CD4-positive, alpha-beta memory T cell (primary cell): ENCODE measurements at regions not wholly inside any gene's neighbourhood (a gene's known extent, or its start where the extent isn't known, plus 50 kb on each side); places are given as distances from the start of the nearest gene placed in this dataset.

ENCODE experiments used
- CTCF ChIA-PET: fragments of 350-600 bp; sonication (Branson Sonifier 250); formaldehyde crosslinking; loops from one replicate; lab custom pipeline; 2021; ENCODE audit warnings: inconsistent platforms; ENCODE audit not compliant: partially characterized antibody; lab: Charles Lee
- POLR2A ChIA-PET: fragments of 350-600 bp; sonication (Branson Sonifier 250); formaldehyde crosslinking; loops from one replicate; lab custom pipeline; 2021; ENCODE audit not compliant: partially characterized antibody; lab: Charles Lee
- DNase-seq, 5 donors: peaks; one replicate each; pipeline versions ENCODE4 v3.0.0 to v3.0.0-alpha.2; 2020 to 2022; ENCODE audit warnings: mixed read lengths in 1 of 5
- H3K27ac ChIP-seq: one replicate; pipeline ENCODE4 v1.7.0; 2013; ENCODE audit warnings: low read depth, low read length
- H3K27me3 ChIP-seq: 2 replicates; pipeline ENCODE4 v1.7.0; 2013; ENCODE audit warnings: mild to moderate bottlenecking, low read length, moderate library complexity; ENCODE audit not compliant: insufficient read depth
- H3K36me3 ChIP-seq: 2 replicates; pipeline ENCODE4 v1.7.0; 2013; ENCODE audit warnings: mild to moderate bottlenecking, low read length, moderate library complexity; ENCODE audit not compliant: insufficient read depth
- H3K4me1 ChIP-seq: 2 replicates; pipeline ENCODE4 v1.7.0; 2013; ENCODE audit warnings: mild to moderate bottlenecking, low read length, moderate library complexity; ENCODE audit not compliant: insufficient read depth
- H3K4me3 ChIP-seq, 2 donors: one replicate each; pipeline ENCODE4 v1.7.0; 2013; ENCODE audit warnings: low read length in 2 of 2, mild to moderate bottlenecking in 1 of 2
- H3K9me3 ChIP-seq, 2 donors: one replicate each; pipeline ENCODE4 v1.7.0; 2013; ENCODE audit warnings: low read length in 2 of 2, control low read depth in 1 of 2; ENCODE audit not compliant: control insufficient read depth in 1 of 2
- H3K27ac Mint-ChIP-seq, 7 donors: one replicate each; pipeline ENCODE4 v1.8.0; 2020 to 2021; ENCODE audit warnings: mixed read lengths in 7 of 7, mild to moderate bottlenecking in 6 of 7, inconsistent platforms in 3 of 7, moderate library complexity in 3 of 7
- H3K27me3 Mint-ChIP-seq, 2 donors: one replicate each; pipeline ENCODE4 v1.8.0; 2020 to 2021; ENCODE audit warnings: mixed read lengths in 2 of 2
- H3K36me3 Mint-ChIP-seq, 2 donors: one replicate each; pipeline ENCODE4 v1.8.0; 2020 to 2021; ENCODE audit warnings: mixed read lengths in 2 of 2, inconsistent platforms in 1 of 2, mild to moderate bottlenecking in 1 of 2
- H3K4me1 Mint-ChIP-seq, 4 donors: one replicate each; pipeline ENCODE4 v1.8.0; 2020 to 2021; ENCODE audit warnings: mixed read lengths in 4 of 4, mild to moderate bottlenecking in 1 of 4
- H3K4me3 Mint-ChIP-seq, 8 donors: one replicate each; pipeline ENCODE4 v1.8.0; 2020 to 2021; ENCODE audit warnings: mixed read lengths in 8 of 8, mild to moderate bottlenecking in 7 of 8, moderate library complexity in 6 of 8, inconsistent platforms in 3 of 8
- H3K9me3 Mint-ChIP-seq, 8 donors: one replicate each; pipeline ENCODE4 v1.8.0; 2020 to 2021; ENCODE audit warnings: mixed read lengths in 8 of 8, mild to moderate bottlenecking in 5 of 8, inconsistent platforms in 3 of 8, moderate library complexity in 1 of 8
- intact Hi-C: fragments of 100-400 bp; cut with micrococcal nuclease; formaldehyde crosslinking; loops from one replicate; pipeline ENCODE4 v1.15.1; 2023

DNA sequence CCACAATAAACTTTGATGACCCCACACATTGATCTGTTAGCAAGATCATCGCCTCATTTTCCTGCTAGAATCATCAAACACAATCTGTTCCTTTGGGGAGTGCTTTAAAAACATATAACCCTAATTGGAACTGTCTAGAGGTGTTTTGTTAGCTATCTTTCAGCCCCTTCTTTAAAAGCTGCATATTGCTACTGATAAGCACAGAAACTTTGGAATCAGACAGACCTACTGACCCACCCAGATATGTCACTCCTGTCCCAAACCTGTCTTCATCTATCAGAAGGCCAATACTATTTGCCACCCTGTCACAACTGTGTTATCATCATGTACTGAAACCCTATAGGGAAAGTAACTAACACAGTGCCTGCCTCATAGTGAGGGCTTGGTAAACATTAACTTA lies 172.4 kb upstream of the SASH1 start:
- Histone ChIP-seq H3K36me3 (no peaks in the 10 kb centered on the region), H3K27ac (no peak overlapping the region), H3K4me3 (no peak overlapping the region), H3K4me1 (no peaks in the 10 kb centered on the region), H3K9me3 (no peaks in the 10 kb centered on the region), H3K27me3 (no peaks in the 10 kb centered on the region)
- Mint-ChIP-seq H3K4me3 (no peak overlapping the region), H3K9me3 (no peaks in the 10 kb centered on the region), H3K4me1 (no peaks in the 10 kb centered on the region), H3K36me3 (no peaks in the 10 kb centered on the region), H3K27me3 (peaks cover 1 to 9% of the 10 kb centered on the region in 2 donors), H3K27ac (no peak overlapping the region)
- POLR2A ChIA-PET = no interaction called here
- CTCF ChIA-PET = interaction anchor here (1.6 kb wide), 1 partner anchor 1314 kb away, joined by 3 read pairs; no protein-coding TSS in a partner anchor
- DNase-seq = no peak
- intact Hi-C loops = no loop called here

DNA sequence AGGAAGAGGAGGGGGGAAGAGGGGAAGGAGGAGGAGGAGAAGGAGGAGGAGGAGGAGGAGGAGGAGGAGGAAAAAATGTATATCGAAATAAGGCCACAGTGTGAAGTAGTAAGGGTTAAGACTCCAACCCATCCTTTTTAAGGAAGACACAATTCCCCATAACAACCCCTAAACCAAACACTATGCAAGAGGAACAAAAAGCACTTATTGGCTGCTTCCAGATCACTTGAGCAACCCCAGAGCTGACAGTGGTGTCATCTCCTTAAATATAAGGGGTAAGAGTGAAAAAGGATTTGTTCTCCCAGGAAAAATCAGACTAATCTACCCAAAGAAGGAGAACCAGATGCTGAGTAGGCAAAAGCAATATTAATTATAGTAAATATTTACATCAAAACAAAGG lies 169.1 kb upstream of the SASH1 start:
- intact Hi-C loops = no loop called here

DNA sequence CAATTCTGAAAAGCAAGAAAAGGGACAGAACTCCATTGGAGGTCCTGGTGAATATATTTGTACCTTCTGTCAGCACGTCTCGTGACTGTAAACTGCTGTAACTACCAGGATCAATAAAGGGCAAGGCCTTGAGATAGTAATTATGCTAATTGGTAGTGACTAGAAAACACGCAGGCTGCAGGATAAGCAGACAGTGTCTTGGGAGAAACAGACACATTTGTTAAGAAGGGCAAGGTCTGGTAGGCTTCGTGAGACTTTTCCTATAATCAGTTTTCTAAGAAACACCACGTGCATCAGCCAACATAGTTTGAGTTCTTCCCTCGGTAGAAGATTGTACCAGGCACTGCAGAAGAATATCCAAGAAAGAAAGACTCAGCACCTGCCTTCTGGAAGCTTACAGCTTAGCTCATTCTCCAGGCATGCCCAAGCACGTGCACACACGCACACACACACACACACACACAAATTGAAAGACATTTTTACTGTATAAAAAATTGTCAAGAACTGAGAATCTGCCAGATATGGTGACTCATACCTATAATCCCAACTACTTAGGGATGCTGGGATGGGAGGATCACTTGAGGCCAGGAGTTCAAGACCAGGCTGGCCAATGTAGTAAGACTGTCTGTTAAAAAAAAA lies 167.0 kb upstream of the SASH1 start:
- H3K27me3 Mint-ChIP-seq = peaks cover 2 to 13% of the 10 kb centered on the region in 2 donors
- H3K27ac ChIP-seq = no peak overlapping the region
- H3K4me3 ChIP-seq = no peak overlapping the region
- no peak overlapping the region for H3K27ac Mint-ChIP-seq
- no peaks in the 10 kb centered on the region for H3K9me3 ChIP-seq
- no peaks in the 10 kb centered on the region for H3K27me3 ChIP-seq
- intact Hi-C loops = no loop called here
- CTCF ChIA-PET = interaction anchor here (1.0 to 2.6 kb wide), 8 partner anchors 8 to 288 kb away, joined by 3 to 20 read pairs (median 8); no protein-coding TSS in a partner anchor
- POLR2A ChIA-PET = no interaction called here
- H3K4me1 ChIP-seq = no peaks in the 10 kb centered on the region
- no peaks in the 10 kb centered on the region for H3K4me1 Mint-ChIP-seq
- no peak overlapping the region for H3K4me3 Mint-ChIP-seq
- no peak for DNase-seq
- no peaks in the 10 kb centered on the region for H3K36me3 ChIP-seq
- H3K9me3 Mint-ChIP-seq = peaks cover 0 to 3% (median 0%) of the 10 kb centered on the region in 8 donors
- no peaks in the 10 kb centered on the region for H3K36me3 Mint-ChIP-seq

More for the DNA sequence above, 169.1 kb upstream of the SASH1 start:
- Histone ChIP-seq H3K27ac (no peak overlapping the region), H3K27me3 (no peaks in the 10 kb centered on the region), H3K36me3 (no peaks in the 10 kb centered on the region), H3K4me3 (no peak overlapping the region), H3K9me3 (no peaks in the 10 kb centered on the region), H3K4me1 (no peaks in the 10 kb centered on the region)
- Mint-ChIP-seq H3K27me3 (peaks cover 2 to 13% of the 10 kb centered on the region in 2 donors), H3K9me3 (peaks cover 0 to 3% (median 0%) of the 10 kb centered on the region in 8 donors), H3K4me3 (no peak overlapping the region), H3K4me1 (no peaks in the 10 kb centered on the region), H3K27ac (no peak overlapping the region), H3K36me3 (no peaks in the 10 kb centered on the region)
- ChIA-PET POLR2A (no interaction called here), CTCF (no interaction called here)
- no peak for DNase-seq

DNA sequence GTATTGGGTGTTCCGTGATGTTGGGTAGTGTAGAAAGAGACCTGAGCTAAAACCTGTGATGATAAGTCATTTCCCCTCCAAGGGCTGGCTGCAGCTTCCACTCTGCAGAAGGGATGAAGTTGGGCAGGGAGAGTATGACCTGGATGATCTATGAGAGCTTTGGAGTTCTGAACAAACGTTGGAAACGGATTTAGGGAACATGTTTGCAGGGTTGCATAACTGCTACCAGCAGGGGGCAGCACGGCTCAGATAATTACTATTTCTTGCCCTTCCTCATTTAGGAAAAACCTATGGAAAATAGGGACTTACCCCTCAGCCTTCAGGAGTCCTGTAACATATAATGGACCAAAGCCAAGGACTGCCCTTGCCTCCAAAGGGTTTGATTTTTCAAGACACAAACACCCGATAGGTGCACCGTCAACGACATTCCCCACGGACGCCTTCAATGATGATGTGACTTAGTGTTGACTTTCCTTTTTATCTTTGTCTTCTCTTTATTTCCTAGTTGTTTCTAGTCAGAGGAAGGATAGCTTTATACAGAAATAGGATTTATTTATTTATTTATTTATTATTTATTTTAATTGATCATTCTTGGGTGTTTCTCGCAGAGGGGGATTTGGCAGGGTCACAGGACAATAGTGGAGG lies 164.9 kb upstream of the SASH1 start:
- peak overlapping the region in 2 of 7 donors; percentile 10 to 28 for H3K27ac Mint-ChIP-seq
- H3K36me3 ChIP-seq = no peaks in the 10 kb centered on the region
- DNase-seq = peak in 3 of 5 donors; percentile 5 to 11 (median 9)
- H3K4me1 Mint-ChIP-seq = no peaks in the 10 kb centered on the region
- H3K4me3 Mint-ChIP-seq = no peak overlapping the region
- intact Hi-C loops = loop anchor here (1.0 kb wide), 1 partner anchor 74 kb away; no protein-coding TSS in a partner anchor
- H3K27me3 ChIP-seq = no peaks in the 10 kb centered on the region
- H3K9me3 Mint-ChIP-seq = peaks cover 0 to 3% (median 0%) of the 10 kb centered on the region in 8 donors
- H3K9me3 ChIP-seq = no peaks in the 10 kb centered on the region
- peaks cover 5 to 19% of the 10 kb centered on the region in 2 donors for H3K27me3 Mint-ChIP-seq
- H3K27ac ChIP-seq = no peak overlapping the region
- H3K36me3 Mint-ChIP-seq = no peaks in the 10 kb centered on the region
- CTCF ChIA-PET = interaction anchor here (0.7 to 2.6 kb wide), 23 partner anchors 8 to 292 kb away, joined by 3 to 20 read pairs (median 5); no protein-coding TSS in a partner anchor
- no peaks in the 10 kb centered on the region for H3K4me1 ChIP-seq
- H3K4me3 ChIP-seq = no peak overlapping the region
- POLR2A ChIA-PET = no interaction called here

DNA sequence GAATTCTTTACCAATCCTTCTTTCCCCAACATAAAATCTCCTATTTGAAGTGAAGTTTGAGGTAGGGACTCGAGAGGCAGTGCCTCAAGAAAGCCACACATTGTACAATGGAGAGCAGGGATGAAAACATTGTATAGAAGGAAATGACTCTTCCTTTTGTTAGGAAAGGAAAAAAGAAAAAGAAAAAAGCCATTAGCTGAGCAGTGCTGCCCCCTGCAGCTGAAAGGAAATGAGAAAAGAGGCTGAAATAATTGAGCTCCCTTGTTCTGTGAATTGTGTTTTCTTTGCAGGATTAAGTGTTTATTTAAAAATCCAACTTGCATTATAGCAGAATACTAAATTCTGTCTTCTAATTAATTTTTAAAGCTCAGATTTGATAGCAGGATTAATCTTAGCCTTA lies 162.9 kb upstream of the SASH1 start:
- no peak overlapping the region for H3K27ac ChIP-seq
- intact Hi-C loops = no loop called here
- Mint-ChIP-seq H3K4me3 (no peak overlapping the region), H3K9me3 (peaks cover 0 to 3% (median 0%) of the 10 kb centered on the region in 8 donors), H3K27me3 (peaks cover 15 to 24% of the 10 kb centered on the region in 2 donors), H3K4me1 (no peaks in the 10 kb centered on the region), H3K36me3 (no peaks in the 10 kb centered on the region), H3K27ac (no peak overlapping the region)
- no peak overlapping the region for H3K4me3 ChIP-seq
- no peak for DNase-seq
- ChIA-PET CTCF (interaction anchor here (0.8 to 1.7 kb wide), 10 partner anchors 11 to 286 kb away, joined by 3 to 6 read pairs (median 3); no protein-coding TSS in a partner anchor), POLR2A (no interaction called here)
- no peaks in the 10 kb centered on the region for H3K27me3 ChIP-seq
- no peaks in the 10 kb centered on the region for H3K4me1 ChIP-seq
- H3K9me3 ChIP-seq = no peaks in the 10 kb centered on the region
- H3K36me3 ChIP-seq = no peaks in the 10 kb centered on the region

DNA sequence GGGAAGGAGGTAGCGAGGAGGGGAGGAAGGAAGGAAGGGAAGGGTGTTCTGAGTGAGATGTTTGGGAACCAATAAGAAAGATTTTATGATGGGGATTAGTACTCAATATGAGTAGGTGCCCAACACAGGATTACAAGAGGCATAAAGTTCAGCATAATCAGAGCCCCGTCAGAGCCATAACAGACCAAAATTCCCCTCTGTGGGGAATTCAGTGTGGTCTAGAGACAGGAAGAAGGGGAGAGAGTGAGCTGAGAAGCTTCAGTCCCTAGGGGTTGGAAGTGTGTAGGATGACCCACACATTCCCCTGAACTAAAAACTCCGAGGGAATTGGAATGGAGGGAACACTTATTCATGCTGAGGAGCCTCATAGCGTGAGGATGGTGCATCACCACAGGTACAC lies 160.3 kb upstream of the SASH1 start:
- Histone ChIP-seq H3K27ac (no peak overlapping the region), H3K4me1 (no peaks in the 10 kb centered on the region), H3K9me3 (no peaks in the 10 kb centered on the region), H3K4me3 (no peak overlapping the region), H3K36me3 (no peaks in the 10 kb centered on the region), H3K27me3 (no peaks in the 10 kb centered on the region)
- intact Hi-C loops = no loop called here
- no peak overlapping the region for H3K27ac Mint-ChIP-seq
- H3K27me3 Mint-ChIP-seq = peaks cover 13 to 25% of the 10 kb centered on the region in 2 donors
- no peaks in the 10 kb centered on the region for H3K4me1 Mint-ChIP-seq
- ChIA-PET POLR2A (no interaction called here), CTCF (no interaction called here)
- H3K4me3 Mint-ChIP-seq = no peak overlapping the region
- H3K36me3 Mint-ChIP-seq = no peaks in the 10 kb centered on the region
- no peaks in the 10 kb centered on the region for H3K9me3 Mint-ChIP-seq
- no peak for DNase-seq

DNA sequence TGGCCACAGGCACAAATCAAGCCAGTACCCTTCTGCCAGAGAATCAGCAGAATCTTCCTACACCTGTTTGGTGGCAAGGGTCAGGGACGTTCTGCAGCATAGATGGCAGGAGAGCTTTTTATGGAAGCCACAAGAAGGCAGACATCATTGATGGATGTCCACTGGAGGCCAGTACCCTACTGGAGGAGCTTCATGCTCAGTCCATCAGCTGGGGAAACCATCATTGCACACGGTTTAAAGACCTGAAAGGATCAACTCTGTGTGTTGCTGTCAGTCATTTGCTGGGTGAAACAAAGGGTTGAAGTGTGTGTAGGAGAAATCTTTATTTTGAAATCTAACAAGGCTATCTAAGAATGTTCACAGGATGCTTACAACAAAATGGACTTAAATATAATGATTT lies 158.9 kb upstream of the SASH1 start:
- Histone ChIP-seq H3K4me1 (no peaks in the 10 kb centered on the region), H3K9me3 (no peaks in the 10 kb centered on the region), H3K27me3 (no peaks in the 10 kb centered on the region), H3K36me3 (no peaks in the 10 kb centered on the region), H3K27ac (no peak overlapping the region), H3K4me3 (no peak overlapping the region)
- H3K27ac Mint-ChIP-seq = no peak overlapping the region
- peaks cover 18 to 30% of the 10 kb centered on the region in 2 donors for H3K27me3 Mint-ChIP-seq
- intact Hi-C loops = no loop called here
- no peak overlapping the region for H3K4me3 Mint-ChIP-seq
- CTCF ChIA-PET = no interaction called here
- POLR2A ChIA-PET = no interaction called here
- no peaks in the 10 kb centered on the region for H3K4me1 Mint-ChIP-seq
- DNase-seq = no peak
- no peaks in the 10 kb centered on the region for H3K9me3 Mint-ChIP-seq
- H3K36me3 Mint-ChIP-seq = no peaks in the 10 kb centered on the region
